DND-41 (cell line): ENCODE measurements at regions not wholly inside any gene's neighbourhood (a gene's known extent, or its start where the extent isn't known, plus 50 kb on each side); places are given as distances from the start of the nearest gene placed in this dataset.

Source experiments
- ATAC-seq: fragments of 200-7000 bp; cut with Tn5 transposase; 3 replicates; pipeline ENCODE4 v1.9.1; 2021; ENCODE audit warnings: low read depth; ENCODE audit not compliant: insufficient read depth
- DNase-seq: peaks from one replicate; pipeline ENCODE4 v3.0.0-alpha.2; 2020
- H2AFZ ChIP-seq: 2 replicates; pipeline ENCODE4 v1.6.0; 2012; ENCODE audit warnings: low read depth, low read length
- H3K27ac ChIP-seq: 2 replicates; pipeline ENCODE4 v1.5.1; 2012; ENCODE audit warnings: low read length, inconsistent platforms
- H3K27me3 ChIP-seq: fragments of 200-600 bp; sonication (generic); 2 replicates; pipeline ENCODE4 v1.6.0; 2012; ENCODE audit warnings: low read length, mild to moderate bottlenecking, inconsistent platforms; ENCODE audit not compliant: insufficient read depth, poor library complexity
- H3K36me3 ChIP-seq: 2 replicates; pipeline ENCODE4 v1.5.1; 2012; ENCODE audit warnings: low read length, inconsistent platforms; ENCODE audit not compliant: insufficient read depth
- H3K4me1 ChIP-seq: 2 replicates; pipeline ENCODE4 v1.5.1; 2012; ENCODE audit warnings: mild to moderate bottlenecking, low read length; ENCODE audit not compliant: insufficient read depth
- H3K4me2 ChIP-seq: 2 replicates; pipeline ENCODE4 v1.6.0; 2012; ENCODE audit warnings: mild to moderate bottlenecking, moderate library complexity, low read length, inconsistent platforms; ENCODE audit not compliant: insufficient read depth
- H3K4me3 ChIP-seq, 2 experiments: fragments of 200-600 bp in 1 of 2; shearing (Covaris generic) in 1 of 2; 2 replicates each; pipeline ENCODE4 v1.5.1; 2012 to 2016; ENCODE audit warnings: inconsistent platforms in 2 of 2, low read length in 2 of 2, mild to moderate bottlenecking in 2 of 2, low read depth in 1 of 2, moderate library complexity in 1 of 2
- H3K79me2 ChIP-seq: 2 replicates; pipeline ENCODE4 v1.6.0; 2012; ENCODE audit warnings: low read length, inconsistent platforms; ENCODE audit not compliant: insufficient read depth
- H3K9ac ChIP-seq: 2 replicates; pipeline ENCODE4 v1.6.0; 2012; ENCODE audit warnings: low read depth, mild to moderate bottlenecking, inconsistent platforms, low read length, moderate library complexity
- H3K9me3 ChIP-seq: 2 replicates; pipeline ENCODE4 v1.5.1; 2012; ENCODE audit warnings: low read length, moderate library complexity, mild to moderate bottlenecking, inconsistent platforms; ENCODE audit not compliant: insufficient read depth, severe bottlenecking
- H4K20me1 ChIP-seq: 2 replicates; pipeline ENCODE4 v1.6.0; 2012; ENCODE audit warnings: low read length; ENCODE audit not compliant: insufficient read depth
- EZH2 ChIP-seq: IDR thresholded peaks from 3 replicates; pipeline ENCODE4 v1.6.1; 2012; ENCODE audit warnings: borderline replicate concordance, low read depth, mild to moderate bottlenecking, moderate library complexity, low read length, inconsistent platforms; ENCODE audit not compliant: severe bottlenecking
- TF ChIP-seq, protein P1 (sequence below): IDR thresholded peaks from 2 replicates; pipeline ENCODE4 v1.5.1; 2012; ENCODE audit warnings: borderline replicate concordance, low read length, moderate library complexity, mild to moderate bottlenecking; ENCODE audit not compliant: poor library complexity, severe bottlenecking; ENCODE audit errors: extremely low read depth

DNA sequence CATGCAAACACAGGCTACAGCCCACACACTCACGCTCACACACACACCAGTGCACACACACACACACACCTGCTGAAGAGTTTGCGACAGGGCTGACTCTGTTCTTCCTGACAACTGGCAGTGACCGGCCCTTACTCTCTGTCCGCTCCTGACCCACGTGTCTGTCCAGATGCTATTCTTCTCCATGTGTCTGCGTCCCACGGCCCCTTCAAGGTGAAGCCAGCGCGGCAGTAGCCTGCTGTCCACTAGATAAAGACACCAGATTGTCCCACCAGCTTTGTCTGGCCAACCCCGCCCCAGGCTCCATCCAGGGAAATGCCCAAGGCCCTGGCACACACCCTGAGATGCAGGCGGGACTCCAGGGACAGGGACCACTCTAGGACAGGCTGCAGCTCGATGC is 713.9 kb downstream of the BRD1 start:
- H3K9me3 ChIP-seq, result no peaks in the 10 kb centered on the region

DNA sequence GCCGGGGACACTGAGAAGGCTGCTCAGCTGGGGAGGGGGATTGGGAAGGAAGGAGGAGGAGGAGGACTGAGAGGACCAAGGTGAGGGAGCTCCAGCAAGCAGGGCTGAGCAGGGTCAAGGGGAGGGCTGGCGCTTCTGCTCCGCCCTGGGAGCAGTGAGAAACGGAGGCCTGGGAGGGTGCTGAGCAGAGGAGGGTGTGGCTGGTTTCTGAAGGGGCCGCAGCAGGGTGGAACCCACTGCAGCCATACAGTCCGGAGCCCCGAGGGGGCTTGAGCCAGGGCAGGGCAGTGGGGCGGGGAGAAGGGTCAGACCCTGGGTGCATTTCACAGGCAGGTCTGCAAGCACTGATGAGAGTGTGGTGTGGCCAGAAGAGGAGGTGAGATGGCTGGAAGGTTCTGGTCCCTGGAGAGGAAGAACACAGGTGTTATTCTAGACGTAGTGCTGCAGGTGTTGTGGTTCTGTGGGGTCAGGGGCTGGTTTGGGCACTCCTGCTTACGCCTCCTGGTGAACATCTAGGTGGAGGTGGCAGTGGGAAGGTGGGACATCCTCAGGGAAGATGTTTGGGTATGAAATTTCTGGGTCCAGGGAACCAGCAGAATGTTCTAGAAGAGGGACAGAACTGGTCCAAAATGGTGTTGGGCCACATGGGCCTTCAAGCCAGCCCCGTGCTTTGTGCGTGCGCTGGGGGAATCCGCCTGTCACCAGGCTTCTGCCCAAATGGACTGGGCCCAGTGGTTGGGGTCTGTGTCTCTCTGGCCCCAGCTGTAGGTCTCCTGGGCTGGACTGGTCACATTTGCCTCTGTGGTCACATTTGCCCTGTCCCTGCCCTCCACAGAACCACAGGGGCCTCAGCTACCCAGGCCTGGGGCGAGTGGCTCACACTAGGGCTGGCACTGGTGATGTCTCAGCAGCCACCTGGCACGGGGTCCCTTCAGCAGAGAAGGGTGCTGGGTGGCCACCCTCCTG is 714.7 kb downstream of the BRD1 start:
- TF ChIP-seq, protein P1, sequence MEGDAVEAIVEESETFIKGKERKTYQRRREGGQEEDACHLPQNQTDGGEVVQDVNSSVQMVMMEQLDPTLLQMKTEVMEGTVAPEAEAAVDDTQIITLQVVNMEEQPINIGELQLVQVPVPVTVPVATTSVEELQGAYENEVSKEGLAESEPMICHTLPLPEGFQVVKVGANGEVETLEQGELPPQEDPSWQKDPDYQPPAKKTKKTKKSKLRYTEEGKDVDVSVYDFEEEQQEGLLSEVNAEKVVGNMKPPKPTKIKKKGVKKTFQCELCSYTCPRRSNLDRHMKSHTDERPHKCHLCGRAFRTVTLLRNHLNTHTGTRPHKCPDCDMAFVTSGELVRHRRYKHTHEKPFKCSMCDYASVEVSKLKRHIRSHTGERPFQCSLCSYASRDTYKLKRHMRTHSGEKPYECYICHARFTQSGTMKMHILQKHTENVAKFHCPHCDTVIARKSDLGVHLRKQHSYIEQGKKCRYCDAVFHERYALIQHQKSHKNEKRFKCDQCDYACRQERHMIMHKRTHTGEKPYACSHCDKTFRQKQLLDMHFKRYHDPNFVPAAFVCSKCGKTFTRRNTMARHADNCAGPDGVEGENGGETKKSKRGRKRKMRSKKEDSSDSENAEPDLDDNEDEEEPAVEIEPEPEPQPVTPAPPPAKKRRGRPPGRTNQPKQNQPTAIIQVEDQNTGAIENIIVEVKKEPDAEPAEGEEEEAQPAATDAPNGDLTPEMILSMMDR, result no peak
- TF ChIP-seq EZH2, result no peak
- H3K9me3 ChIP-seq, result no peaks in the 10 kb centered on the region
- H3K27ac ChIP-seq, result no peak overlapping the region
- peaks cover 4% of the 10 kb centered on the region for H3K27me3 ChIP-seq
- no peaks in the 10 kb centered on the region for H3K79me2 ChIP-seq
- no peaks in the 10 kb centered on the region for H3K4me1 ChIP-seq
- no peak overlapping the region for H3K4me3 ChIP-seq
- no peak overlapping the region for H2AFZ ChIP-seq
- no peaks in the 10 kb centered on the region for H3K36me3 ChIP-seq
- H3K9ac ChIP-seq, result no peak overlapping the region
- no peak for DNase-seq
- no peak for ATAC-seq
- H3K4me2 ChIP-seq, result no peak overlapping the region
- H4K20me1 ChIP-seq, result no peaks in the 10 kb centered on the region; the same call in 1 of the 2 replicates

More for the DNA sequence above, 713.9 kb downstream of the BRD1 start:
- ATAC-seq, result no peak
- Histone ChIP-seq H3K27me3 (peaks cover 4% of the 10 kb centered on the region), H4K20me1 (no peaks in the 10 kb centered on the region; the same call in 1 of the 2 replicates), H3K4me2 (no peak overlapping the region), H3K9ac (no peak overlapping the region), H3K36me3 (no peaks in the 10 kb centered on the region), H3K4me1 (no peaks in the 10 kb centered on the region), H3K27ac (no peak overlapping the region), H3K79me2 (no peaks in the 10 kb centered on the region), H3K4me3 (no peak overlapping the region), H2AFZ (no peak overlapping the region)
- no peak for DNase-seq
- TF ChIP-seq EZH2, result no peak
- TF ChIP-seq, protein P1, result no peak

DNA sequence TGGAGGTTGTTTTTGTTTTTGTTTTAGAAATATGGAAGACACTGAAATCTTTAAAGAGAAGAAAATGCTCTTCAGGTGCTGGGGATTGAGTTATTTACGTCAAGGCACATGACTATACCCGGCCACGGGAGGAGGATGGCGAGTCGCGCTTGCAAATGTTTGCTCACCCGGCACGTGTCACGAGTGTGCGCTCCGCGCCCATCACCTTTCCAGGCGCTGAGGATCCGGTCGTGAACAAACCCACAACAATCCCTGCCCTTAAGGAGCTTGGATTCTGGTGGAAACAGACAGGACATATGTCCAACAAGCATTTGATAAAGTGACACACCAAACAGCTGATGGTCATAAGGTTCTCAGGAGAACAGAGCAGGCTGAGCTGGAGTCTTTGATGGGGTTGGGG is 715.5 kb downstream of the BRD1 start:
- ATAC-seq, result no peak
- no peak overlapping the region for H3K4me3 ChIP-seq
- no peak overlapping the region for H2AFZ ChIP-seq
- H3K9me3 ChIP-seq, result no peaks in the 10 kb centered on the region
- H3K27me3 ChIP-seq, result no peaks in the 10 kb centered on the region
- H3K79me2 ChIP-seq, result no peaks in the 10 kb centered on the region
- no peak for DNase-seq
- no peak overlapping the region for H3K9ac ChIP-seq
- H3K27ac ChIP-seq, result no peak overlapping the region
- H4K20me1 ChIP-seq, result no peaks in the 10 kb centered on the region; the same call in none of the 2 replicates
- no peak for TF ChIP-seq EZH2
- TF ChIP-seq, protein P1, result no peak
- H3K36me3 ChIP-seq, result no peaks in the 10 kb centered on the region
- no peak overlapping the region for H3K4me2 ChIP-seq
- H3K4me1 ChIP-seq, result no peaks in the 10 kb centered on the region
